ENCODE measurements at regions not wholly inside any gene's neighbourhood (a gene's known extent, or its start where the extent isn't known, plus 50 kb on each side); places are given as distances from the start of the nearest gene placed in this dataset.
"Not testable (repeated sequence)": the region's sequence is repeated elsewhere in the genome, so short reads cannot be mapped to it uniquely, and the experiment has no call there.

DNA sequence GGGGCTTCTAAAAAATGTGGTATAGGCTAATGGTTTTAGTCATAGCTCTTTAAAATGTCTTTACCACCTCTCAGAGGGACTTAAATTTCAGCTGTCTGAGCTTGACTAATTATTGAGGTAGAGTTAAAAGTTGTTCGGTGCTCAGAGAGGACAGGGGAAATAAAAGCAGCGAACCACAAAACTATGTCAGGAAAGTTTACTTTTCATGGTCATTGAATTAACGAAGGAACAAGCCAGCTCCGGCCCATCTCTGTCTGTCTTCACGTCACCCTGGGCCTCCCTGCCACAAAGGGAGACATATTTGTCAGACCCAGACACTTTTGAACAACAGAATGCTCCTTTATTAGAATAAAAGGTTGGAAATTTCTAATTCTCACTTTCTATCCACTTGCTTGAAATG is 98.8 kb upstream of the EFNA5 start:
- H3K27ac Mint-ChIP-seq = no peak overlapping the region
- no peak overlapping the region for H3K4me3 Mint-ChIP-seq
- H3K27me3 Mint-ChIP-seq = no peaks in the 10 kb centered on the region
- H3K9me3 Mint-ChIP-seq = no peaks in the 10 kb centered on the region
- DNase-seq = no peak
- H3K4me1 Mint-ChIP-seq (ENCODE audit: low read depth) = no peaks in the 10 kb centered on the region
- POLR2A ChIA-PET = no interaction called here
- intact Hi-C loops (cut with micrococcal nuclease) = no loop called here
- CTCF ChIA-PET = no interaction called here
- no peaks in the 10 kb centered on the region for H3K36me3 Mint-ChIP-seq

DNA sequence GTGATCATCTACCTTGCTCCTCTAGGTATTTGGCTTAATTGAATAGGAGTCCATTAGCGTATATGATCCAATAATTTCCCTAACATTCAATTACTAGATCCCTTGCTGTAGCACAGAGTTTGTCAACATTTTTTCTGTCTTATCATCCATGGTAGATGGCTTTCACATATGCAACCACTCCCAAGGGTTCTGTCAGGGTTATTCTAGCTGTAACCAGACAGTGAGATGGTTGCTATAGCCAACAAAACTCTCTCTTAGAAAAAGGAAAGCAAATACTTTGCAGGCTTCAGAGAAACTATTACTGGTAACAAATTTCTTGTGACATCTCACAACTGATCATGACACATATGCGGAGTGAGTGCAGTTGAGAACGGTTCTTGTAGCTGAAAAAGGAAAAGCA is 96.2 kb upstream of the EFNA5 start:
- POLR2A ChIA-PET = no interaction called here
- DNase-seq = no peak
- Mint-ChIP-seq H3K27ac (no peak overlapping the region), H3K36me3 (no peaks in the 10 kb centered on the region), H3K4me3 (no peak overlapping the region), H3K4me1 (ENCODE audit: low read depth) (no peaks in the 10 kb centered on the region), H3K9me3 (no peaks in the 10 kb centered on the region), H3K27me3 (no peaks in the 10 kb centered on the region)
- intact Hi-C loops (cut with micrococcal nuclease) = no loop called here
- CTCF ChIA-PET = no interaction called here

DNA sequence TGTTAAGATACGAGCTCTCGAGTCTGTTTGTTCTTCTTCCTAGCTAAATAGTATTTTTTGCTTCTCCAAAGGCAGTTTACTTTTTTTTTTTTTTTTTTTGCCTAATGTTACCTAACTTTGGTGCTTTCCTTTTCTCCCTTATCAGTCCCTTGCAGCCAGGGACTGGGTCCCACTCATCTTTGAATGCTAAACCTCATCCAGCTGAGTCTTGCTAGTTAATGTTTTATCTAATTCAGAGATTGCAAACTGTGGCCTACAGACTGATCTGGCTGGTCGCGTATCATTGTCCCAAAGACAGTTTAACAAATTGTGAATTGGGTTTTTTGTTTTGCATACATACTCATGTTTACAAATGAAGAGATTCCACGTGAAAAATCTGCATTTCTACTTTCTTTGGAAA is 95.7 kb upstream of the EFNA5 start:
- no peaks in the 10 kb centered on the region for H3K9me3 Mint-ChIP-seq
- ChIA-PET CTCF (no interaction called here), POLR2A (no interaction called here)
- intact Hi-C loops (cut with micrococcal nuclease) = no loop called here
- no peaks in the 10 kb centered on the region for H3K27me3 Mint-ChIP-seq
- H3K36me3 Mint-ChIP-seq = no peaks in the 10 kb centered on the region
- no peak overlapping the region for H3K4me3 Mint-ChIP-seq
- no peak overlapping the region for H3K27ac Mint-ChIP-seq
- no peak for DNase-seq
- H3K4me1 Mint-ChIP-seq (ENCODE audit: low read depth) = no peaks in the 10 kb centered on the region

DNA sequence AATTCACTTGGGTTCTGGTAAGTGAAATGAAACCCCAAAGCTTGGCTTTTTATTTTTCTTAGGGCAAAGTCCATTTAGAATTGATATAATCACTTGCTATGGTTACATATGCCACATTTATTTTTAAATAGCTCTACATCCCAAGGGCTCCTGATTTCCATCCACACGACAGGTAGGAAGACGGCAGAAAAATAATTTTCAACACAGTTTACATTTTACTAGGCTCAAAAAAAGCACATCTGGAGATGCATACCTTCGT is 95.0 kb upstream of the EFNA5 start:
- no peak overlapping the region for H3K4me3 Mint-ChIP-seq
- H3K27me3 Mint-ChIP-seq = no peaks in the 10 kb centered on the region
- no peak for DNase-seq
- H3K36me3 Mint-ChIP-seq = no peaks in the 10 kb centered on the region
- ChIA-PET CTCF (interaction anchor here (0.6 kb wide), 1 partner anchor 691 kb away, joined by 3 read pairs; no protein-coding TSS in a partner anchor), POLR2A (no interaction called here)
- no peak overlapping the region for H3K27ac Mint-ChIP-seq
- intact Hi-C loops (cut with micrococcal nuclease) = no loop called here
- no peaks in the 10 kb centered on the region for H3K9me3 Mint-ChIP-seq
- H3K4me1 Mint-ChIP-seq (ENCODE audit: low read depth) = no peaks in the 10 kb centered on the region

DNA sequence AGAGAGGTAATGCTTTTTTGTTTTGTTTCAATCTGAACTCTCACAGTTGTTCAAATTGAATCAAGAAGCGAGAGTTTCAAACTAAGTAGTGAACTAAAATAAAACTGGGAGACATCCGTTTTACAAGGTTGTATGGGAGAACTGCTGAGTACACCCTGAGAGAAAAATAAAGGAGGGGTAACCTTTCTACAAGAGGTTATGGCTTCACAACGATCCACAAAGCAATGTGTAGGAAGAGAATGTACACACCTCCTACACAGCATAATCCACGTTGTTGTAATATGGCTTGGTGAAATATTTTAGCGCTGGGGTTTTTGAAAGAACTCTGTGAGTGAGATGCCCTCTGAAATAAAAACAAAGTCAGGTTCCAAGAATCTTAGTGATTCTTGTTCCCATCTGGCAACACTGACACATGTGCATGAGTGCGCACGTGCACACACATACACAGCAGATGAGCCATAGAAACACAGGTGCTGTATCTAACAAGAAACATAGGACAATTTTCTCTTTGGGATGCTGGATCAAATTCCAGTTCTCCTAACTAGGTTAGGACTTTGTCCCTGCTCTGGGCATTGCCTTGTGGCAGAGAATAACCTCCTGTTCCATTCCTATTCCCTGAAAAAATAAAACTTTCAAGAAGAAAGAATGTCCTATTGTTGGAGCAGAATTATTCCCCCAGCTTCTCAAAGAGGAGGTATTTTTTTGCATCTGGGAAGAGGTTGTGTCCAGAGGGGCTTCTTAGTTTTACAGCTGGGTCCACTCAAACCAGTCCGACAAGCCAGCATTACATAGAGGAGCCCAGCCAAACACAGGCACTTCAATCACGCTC is 94.5 kb upstream of the EFNA5 start:
- H3K4me3 Mint-ChIP-seq = no peak overlapping the region
- no peak for DNase-seq
- ChIA-PET CTCF (interaction anchor here (0.6 kb wide), 1 partner anchor 690 kb away, joined by 3 read pairs; no protein-coding TSS in a partner anchor), POLR2A (no interaction called here)
- no peaks in the 10 kb centered on the region for H3K4me1 Mint-ChIP-seq (ENCODE audit: low read depth)
- intact Hi-C loops (cut with micrococcal nuclease) = no loop called here
- no peaks in the 10 kb centered on the region for H3K27me3 Mint-ChIP-seq
- H3K36me3 Mint-ChIP-seq = no peaks in the 10 kb centered on the region
- no peaks in the 10 kb centered on the region for H3K9me3 Mint-ChIP-seq
- H3K27ac Mint-ChIP-seq = no peak overlapping the region

DNA sequence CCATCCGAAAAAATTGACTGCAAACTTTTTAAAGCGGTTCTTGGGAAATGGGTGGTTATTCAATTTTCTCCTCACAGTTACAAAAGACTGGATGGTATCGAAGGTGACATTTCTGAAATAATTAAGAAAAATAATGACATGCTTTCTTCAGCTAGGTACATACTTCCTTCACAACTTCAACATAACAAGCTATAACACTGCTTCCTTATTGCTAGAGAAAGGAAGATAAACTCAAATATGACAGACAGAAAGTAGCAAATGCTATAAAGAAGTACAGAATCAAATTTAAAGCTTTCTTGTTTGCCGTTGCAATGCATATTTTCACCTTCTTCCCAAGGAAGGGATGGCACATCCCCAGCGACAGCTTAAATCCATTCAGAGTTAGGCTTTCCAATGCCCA is 93.5 kb upstream of the EFNA5 start:
- intact Hi-C loops (cut with micrococcal nuclease) = no loop called here
- DNase-seq = no peak
- Mint-ChIP-seq H3K4me1 (ENCODE audit: low read depth) (no peaks in the 10 kb centered on the region), H3K27me3 (peaks cover 2% of the 10 kb centered on the region), H3K9me3 (no peaks in the 10 kb centered on the region), H3K36me3 (no peaks in the 10 kb centered on the region), H3K27ac (no peak overlapping the region), H3K4me3 (no peak overlapping the region)
- ChIA-PET CTCF (no interaction called here), POLR2A (no interaction called here)

DNA sequence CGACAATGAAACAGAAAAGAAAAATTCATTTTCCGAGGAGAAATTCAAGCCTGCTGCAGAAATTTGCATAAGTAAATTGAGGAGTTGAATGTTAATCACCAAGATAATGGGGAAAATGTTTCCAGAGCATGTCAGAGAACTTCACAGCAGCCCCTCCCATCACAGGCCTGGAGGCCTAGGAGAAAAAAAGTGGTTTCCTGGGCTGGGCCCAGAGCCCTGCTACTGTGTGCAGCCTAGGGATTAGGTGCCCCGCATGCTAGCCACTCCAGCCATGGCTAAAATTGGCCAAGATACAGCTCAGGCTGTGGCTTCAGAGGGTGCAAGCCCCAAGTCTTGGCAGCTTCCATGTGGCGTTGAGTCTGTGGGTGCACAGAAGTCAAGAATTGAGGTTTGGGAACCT is 82.7 kb upstream of the EFNA5 start:
- Mint-ChIP-seq H3K4me3 (no peak overlapping the region), H3K9me3 (no peaks in the 10 kb centered on the region), H3K27me3 (peaks cover 4% of the 10 kb centered on the region), H3K36me3 (no peaks in the 10 kb centered on the region), H3K4me1 (ENCODE audit: low read depth) (no peaks in the 10 kb centered on the region), H3K27ac (no peak overlapping the region)
- ChIA-PET POLR2A (no interaction called here), CTCF (no interaction called here)
- intact Hi-C loops (cut with micrococcal nuclease) = no loop called here
- DNase-seq = no peak

DNA sequence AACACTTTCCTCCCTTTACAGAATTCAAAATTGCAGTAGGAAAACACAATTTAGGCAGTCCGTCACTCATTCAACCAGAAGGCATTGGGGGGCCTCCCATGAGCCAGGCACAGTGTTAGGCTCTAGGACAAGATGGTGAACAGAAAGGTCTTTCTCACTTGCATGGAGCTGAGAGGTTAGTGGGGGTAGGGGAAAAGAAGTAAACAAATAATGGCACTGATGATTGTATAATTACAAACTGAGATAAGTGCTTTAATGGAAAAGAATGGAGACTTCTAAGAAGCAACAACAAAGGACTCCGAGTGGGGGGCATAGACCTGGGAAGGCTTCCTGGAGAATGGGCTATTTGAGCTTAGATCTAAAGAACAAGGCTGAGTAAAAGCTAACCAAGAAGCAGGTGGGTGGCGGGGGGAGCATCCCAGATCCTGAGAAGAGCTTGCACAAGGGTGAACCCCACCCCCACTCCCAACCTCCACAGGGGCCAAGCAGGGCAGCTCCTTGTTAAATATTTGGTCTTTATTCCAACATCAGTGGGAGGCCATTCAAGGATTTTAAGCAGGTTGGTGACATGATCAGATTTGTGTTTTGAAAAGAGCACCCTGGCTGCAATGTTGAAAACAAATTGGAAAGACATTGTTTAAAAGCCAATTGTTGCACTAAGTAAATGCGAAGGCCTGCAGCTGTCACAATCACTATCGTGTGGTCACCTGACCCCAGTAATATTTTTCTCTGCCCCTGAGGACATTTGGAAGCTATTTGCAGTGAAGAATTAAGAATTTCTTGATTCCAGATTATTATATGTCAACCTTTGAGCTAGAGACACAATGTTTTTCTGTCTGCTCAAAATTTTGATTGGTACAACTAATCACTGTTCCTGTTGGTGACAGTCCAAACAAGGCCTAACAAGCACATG is 73.9 kb upstream of the EFNA5 start:
- Mint-ChIP-seq H3K27ac (no peak overlapping the region), H3K36me3 (no peaks in the 10 kb centered on the region), H3K27me3 (peaks cover 4% of the 10 kb centered on the region), H3K4me3 (no peak overlapping the region), H3K9me3 (no peaks in the 10 kb centered on the region), H3K4me1 (ENCODE audit: low read depth) (no peaks in the 10 kb centered on the region)
- ChIA-PET CTCF (no interaction called here), POLR2A (no interaction called here)
- intact Hi-C loops (cut with micrococcal nuclease) = no loop called here
- DNase-seq = no peak

DNA sequence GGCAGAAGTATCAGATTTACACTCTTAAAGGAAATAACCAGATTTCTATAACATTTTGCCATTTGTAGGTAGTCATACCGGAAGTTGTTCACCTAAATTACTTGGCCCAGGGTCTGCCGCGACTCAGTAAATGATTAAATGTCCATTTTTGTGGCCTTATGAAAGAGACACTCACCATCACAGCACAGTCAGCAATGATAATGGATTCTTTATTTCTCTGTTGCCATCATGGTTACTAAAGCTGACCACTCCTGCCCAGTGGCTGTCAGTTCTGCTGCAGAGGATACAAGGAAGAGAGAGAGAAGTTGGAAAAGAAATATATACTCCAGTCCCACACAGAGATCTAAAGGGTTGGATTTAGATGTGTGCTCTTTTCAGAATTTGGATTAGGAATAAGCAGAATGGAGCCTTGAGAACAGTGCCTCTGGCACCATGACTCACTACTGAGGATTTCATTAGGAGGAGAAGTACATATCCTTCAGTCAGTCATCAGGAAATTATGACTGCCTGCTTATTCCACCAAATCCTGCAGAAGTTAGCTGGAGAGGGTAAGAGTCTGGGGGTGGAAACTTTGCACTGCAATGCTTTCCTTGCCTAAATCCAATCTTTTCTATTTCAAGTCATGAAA is 72.8 kb upstream of the EFNA5 start:
- H3K4me1 Mint-ChIP-seq (ENCODE audit: low read depth) = no peaks in the 10 kb centered on the region

DNA sequence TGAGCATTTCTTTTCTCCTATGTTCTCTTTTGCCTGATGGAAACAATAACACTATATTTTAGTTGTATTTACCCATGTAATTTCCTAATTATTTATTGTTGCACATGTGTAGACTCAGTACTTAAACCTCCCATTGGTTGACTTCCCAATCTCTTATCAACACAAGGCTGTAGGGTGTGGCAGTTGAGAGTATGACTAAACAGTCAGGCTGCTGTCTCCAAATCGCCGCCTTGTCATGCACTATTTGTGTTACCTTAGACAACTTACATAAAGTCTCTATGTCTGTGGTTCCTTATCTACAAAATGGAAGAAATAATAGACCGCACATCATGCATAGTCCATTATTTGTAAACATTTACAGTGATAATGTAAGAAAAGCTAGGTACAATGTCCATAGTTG is 68.9 kb upstream of the EFNA5 start:
- H3K36me3 Mint-ChIP-seq = no peaks in the 10 kb centered on the region
- POLR2A ChIA-PET = no interaction called here
- peaks cover 6% of the 10 kb centered on the region for H3K27me3 Mint-ChIP-seq
- H3K9me3 Mint-ChIP-seq = no peaks in the 10 kb centered on the region
- no peak overlapping the region for H3K27ac Mint-ChIP-seq
- intact Hi-C loops (cut with micrococcal nuclease) = no loop called here
- no peak overlapping the region for H3K4me3 Mint-ChIP-seq
- CTCF ChIA-PET = no interaction called here
- no peaks in the 10 kb centered on the region for H3K4me1 Mint-ChIP-seq (ENCODE audit: low read depth)
- no peak for DNase-seq

More for the DNA sequence above, 72.8 kb upstream of the EFNA5 start:
- H3K27me3 Mint-ChIP-seq = peaks cover 7% of the 10 kb centered on the region
- intact Hi-C loops (cut with micrococcal nuclease) = no loop called here
- no peak overlapping the region for H3K27ac Mint-ChIP-seq
- POLR2A ChIA-PET = no interaction called here
- no peaks in the 10 kb centered on the region for H3K36me3 Mint-ChIP-seq
- DNase-seq = no peak
- H3K9me3 Mint-ChIP-seq = no peaks in the 10 kb centered on the region
- CTCF ChIA-PET = no interaction called here
- no peak overlapping the region for H3K4me3 Mint-ChIP-seq

DNA sequence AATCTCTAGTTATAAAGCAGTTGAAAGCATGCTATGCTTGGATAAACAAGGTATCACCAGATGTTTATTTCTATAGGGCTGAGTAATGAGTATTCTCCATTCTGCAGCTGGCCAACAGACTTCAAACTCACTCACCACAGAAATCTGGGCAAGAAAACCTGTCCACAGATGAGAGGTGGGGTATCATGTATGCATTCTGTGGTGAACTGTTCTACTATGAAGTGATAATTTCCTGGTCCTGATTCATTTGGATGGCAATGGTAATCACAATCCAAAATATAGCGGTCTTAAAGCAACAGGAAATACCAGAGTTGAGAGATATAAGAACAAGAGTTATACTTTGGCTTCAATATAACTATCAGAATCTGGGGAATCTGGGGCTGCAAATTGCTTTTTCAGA is 65.9 kb upstream of the EFNA5 start:
- ChIA-PET CTCF (no interaction called here), POLR2A (no interaction called here)
- no peak for DNase-seq
- Mint-ChIP-seq H3K9me3 (no peaks in the 10 kb centered on the region), H3K27ac (no peak overlapping the region), H3K27me3 (peaks cover 4% of the 10 kb centered on the region), H3K4me3 (no peak overlapping the region), H3K4me1 (ENCODE audit: low read depth) (no peaks in the 10 kb centered on the region), H3K36me3 (no peaks in the 10 kb centered on the region)
- intact Hi-C loops (cut with micrococcal nuclease) = no loop called here

DNA sequence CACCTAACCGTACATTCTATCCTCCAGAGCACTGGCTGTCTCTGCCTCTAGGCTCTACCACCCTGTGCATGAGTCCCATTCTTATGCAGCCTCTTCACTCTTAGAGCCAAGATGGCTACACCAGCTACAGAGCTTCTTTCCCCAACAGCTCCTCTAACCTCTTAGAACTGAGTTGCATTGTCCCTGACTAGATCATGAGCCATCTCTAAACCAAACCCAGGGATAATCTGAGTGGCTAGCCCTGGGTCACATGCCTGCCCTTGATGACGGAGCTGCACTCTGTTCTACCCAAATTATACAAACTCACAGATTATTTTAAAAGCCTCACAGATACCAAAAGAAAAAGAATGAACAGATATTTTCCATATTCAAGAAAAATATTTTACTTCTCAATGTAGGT is 65.4 kb upstream of the EFNA5 start:
- H3K4me3 Mint-ChIP-seq; DNase-seq; H3K27ac Mint-ChIP-seq; H3K9me3 Mint-ChIP-seq; POLR2A ChIA-PET; H3K36me3 Mint-ChIP-seq; H3K4me1 Mint-ChIP-seq (ENCODE audit: low read depth); H3K27me3 Mint-ChIP-seq; CTCF ChIA-PET; intact Hi-C loops (cut with micrococcal nuclease): not testable (repeated sequence)

DNA sequence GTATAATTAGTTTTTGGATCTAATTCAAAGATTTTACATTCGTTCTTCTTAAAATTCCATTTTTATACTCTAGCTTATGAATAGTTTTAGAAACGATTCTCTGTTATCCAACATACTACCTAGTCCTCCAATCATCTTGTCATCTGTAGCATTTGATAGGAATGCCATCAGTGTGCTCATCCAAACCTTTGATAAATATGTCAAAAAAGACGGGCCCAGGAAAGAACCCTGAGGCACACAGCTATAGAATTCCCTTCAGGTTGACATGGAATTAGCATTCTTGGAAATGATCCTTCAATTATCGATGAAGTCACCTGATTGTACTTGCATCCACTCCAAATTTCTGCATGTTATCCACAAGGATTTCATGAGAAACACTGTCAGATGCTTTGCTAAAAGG is 64.8 kb upstream of the EFNA5 start:
- ChIA-PET POLR2A (no interaction called here), CTCF (no interaction called here)
- Mint-ChIP-seq H3K9me3 (no peaks in the 10 kb centered on the region), H3K4me1 (ENCODE audit: low read depth) (no peaks in the 10 kb centered on the region), H3K4me3 (no peak overlapping the region), H3K27ac (no peak overlapping the region), H3K27me3 (peaks cover 4% of the 10 kb centered on the region), H3K36me3 (no peaks in the 10 kb centered on the region)
- intact Hi-C loops (cut with micrococcal nuclease) = no loop called here
- no peak for DNase-seq

Measured in activated CD4-positive, alpha-beta memory T cell treated with anti-CD3 and anti-CD28 coated beads for 36 hours (primary cell).